GM19351 (cell line): ENCODE measurements at regions not wholly inside any gene's neighbourhood (a gene's known extent, or its start where the extent isn't known, plus 50 kb on each side); places are given as distances from the start of the nearest gene placed in this dataset.
"Not testable (repeated sequence)": the region's sequence is repeated elsewhere in the genome, so short reads cannot be mapped to it uniquely, and the experiment has no call there.

Source experiments
- ATAC-seq: cut with Tn5 transposase; IDR thresholded peaks from one replicate; pipeline ENCODE4 v1.9.1; 2021; ENCODE audit warnings: mild to moderate bottlenecking, moderate library complexity; ENCODE audit not compliant: unreplicated experiment

- no peak for ATAC-seq
These were observed 999.1 kb upstream of the ATXN8OS start for GRCh38 chr13:69108486-69108885.

- no peak for ATAC-seq
These were observed 1000.2 kb upstream of the ATXN8OS start for GRCh38 chr13:69107436-69107835.

DNA sequence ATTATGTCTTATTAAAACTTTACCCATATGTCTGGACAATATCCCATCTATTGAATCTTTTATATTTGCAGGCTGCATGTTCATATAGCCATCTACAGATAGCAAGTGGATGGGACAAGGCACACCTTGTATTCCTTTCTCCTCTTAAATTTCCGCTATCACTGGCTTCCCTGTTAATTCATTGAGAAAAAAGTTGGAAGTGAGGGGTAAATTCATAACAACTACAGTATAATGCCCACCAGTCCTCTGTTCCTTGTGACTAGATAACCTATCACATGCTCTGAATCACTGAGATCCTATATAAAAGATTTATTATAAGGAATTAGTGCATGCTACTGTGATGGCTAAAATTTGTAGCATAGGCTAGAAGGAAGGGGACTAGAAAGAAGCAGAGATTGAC is 1005.8 kb upstream of the ATXN8OS start:
- no peak for ATAC-seq

- ATAC-seq = no peak
These were observed 1013.1 kb upstream of the ATXN8OS start for GRCh38 chr13:69094485-69094884.

- no peak for ATAC-seq
These were observed 1014.9 kb upstream of the ATXN8OS start for GRCh38 chr13:69092615-69093322.

GRCh38 chr13:69077267-69077666 is 1030.4 kb upstream of the ATXN8OS start:
- no peak for ATAC-seq

DNA sequence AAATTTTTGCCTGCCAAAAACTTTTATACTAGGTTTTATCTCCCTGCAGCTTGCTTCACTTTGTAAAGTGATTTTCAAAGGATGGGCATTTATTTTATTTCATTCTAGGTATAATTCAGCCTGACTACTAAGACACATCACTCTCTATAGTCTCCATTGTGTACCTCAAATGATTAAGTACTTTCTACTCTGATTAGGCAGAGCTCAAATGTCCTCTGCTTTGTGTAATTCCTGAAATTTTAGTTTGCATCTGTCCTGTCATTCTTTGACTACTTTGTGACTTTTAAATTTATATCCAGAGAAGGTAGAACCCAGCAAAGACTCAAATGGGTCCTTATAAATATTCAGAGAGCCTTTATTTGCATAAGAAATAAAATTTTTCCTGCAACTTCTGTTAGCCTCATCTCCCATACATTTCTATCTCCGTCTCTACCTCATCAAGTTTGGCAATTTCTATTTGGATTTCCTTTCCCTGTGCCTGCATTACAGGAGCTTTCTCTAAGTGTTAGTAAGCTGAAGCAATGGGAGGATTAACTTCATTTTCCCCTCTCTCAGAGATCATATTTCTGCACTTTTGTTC is 1038.0 kb upstream of the ATXN8OS start:
- no peak for ATAC-seq

DNA sequence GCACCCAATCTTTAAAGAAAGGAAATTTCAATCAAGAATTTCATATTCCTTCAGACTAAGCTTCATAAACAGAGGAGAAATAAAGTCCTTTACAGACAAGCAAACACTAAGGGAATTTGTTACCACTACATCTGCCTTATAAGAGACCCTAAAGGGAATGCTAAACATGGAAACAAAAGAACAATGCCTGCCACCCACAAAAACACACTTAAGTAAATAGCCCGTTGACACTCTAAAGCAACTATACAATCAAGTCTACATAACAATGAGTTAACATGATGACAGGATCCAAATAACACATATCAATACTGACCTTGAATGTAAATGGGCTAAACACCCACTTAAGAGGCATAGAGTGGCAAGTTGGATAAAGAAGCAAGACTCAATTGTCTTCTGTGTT is 1056.9 kb upstream of the ATXN8OS start:
- ATAC-seq = no peak

GRCh38 chr13:69044629-69045028 is 1063.0 kb upstream of the ATXN8OS start:
- no peak for ATAC-seq

DNA sequence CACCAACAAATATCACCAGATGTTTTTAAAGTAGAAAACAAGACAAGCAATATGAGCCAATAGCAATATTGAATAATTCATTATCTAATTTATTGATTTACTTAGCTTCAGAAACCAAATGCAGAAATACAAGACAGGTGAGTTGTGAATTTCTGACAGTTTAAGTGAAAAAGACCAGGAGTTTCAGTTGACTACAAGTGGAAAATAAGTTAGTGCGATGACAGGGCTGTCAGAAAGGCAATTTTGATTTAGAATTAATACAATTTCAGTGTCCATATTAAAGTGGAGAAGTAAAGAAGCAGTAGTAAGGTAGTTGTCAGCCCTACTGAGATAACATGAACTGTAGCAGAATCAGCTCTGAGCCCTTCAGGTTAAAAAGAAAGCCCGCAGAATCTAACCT is 1066.7 kb upstream of the ATXN8OS start:
- ATAC-seq = no peak

GRCh38 chr13:69035771-69036170 is 1071.9 kb upstream of the ATXN8OS start:
- no peak for ATAC-seq

DNA sequence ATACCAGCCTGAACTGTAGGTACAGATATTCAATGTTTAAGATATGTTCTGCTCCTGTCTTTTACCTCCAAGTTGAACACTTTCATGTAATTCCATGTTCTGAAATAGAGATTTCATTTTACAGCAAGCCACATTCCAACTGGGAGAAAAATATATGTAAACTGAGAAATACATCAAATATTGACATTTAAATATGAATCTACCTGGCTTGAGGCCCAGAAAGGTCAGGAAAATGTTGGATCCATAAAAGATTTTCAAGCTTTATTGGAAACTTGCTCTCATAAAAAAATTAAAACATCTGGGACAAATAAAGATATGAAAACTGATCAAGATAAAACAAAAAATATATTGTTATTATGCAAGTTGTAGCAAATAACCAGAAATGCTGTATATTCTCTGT is 1078.7 kb upstream of the ATXN8OS start:
- no peak for ATAC-seq

GRCh38 chr13:69020120-69020519 is 1087.5 kb upstream of the ATXN8OS start:
- no peak for ATAC-seq

DNA sequence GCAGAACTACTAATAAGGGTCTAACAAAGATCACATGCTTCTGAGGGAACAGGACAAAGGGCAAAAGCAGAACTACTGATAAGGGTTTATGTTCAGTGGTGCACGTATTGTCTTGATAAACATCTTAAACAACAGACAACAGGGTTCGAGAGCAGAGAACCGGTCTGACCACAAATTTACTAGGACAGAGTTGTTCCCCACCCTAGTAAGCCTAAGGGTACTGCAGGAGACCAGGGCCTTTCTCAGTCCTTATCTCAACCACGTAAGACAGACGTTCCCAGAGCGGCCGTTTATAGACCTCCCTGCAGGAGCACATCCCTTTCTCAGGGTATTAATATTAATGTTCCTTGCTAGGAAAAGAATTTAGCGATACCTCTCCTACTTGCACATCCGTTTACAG is 1089.5 kb upstream of the ATXN8OS start:
- not testable (repeated sequence) for ATAC-seq

DNA sequence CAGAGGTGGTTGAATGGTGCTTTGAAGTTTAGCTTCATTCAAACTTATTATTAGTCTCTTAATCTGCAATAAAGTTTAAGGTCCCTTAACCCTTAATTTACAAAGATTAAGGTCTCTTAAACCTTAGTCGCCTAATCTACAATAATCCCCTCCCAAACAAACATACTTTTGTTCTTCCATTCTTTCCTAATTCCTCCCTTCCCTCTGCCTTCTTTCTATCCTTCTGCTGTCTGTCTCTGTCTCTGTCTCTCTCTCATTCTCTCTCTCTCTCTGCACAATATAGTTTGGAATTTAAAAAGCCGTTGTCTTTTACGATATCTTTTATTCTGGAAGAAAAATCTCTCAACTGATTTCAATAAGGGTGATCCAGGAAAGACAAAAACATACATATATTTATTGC is 1096.8 kb upstream of the ATXN8OS start:
- ATAC-seq = no peak

DNA sequence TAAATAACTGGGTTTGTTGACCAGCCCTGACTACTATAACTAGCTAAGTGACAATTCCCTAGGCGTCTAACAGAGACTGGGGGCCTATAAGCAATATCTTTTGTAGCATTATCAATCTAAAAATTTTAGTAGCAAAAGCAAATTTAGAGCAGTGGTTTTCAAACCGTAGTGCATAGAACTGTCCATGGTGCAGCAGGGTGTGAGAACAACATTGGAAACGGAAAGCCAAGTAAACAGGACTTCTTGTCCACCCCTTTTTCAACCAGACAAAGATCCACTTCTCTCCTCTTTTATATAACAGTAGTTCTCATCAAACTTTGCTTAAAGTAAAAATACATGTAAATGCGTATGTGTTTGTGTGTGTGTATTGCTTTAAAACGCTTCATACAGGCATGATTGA is 1099.1 kb upstream of the ATXN8OS start:
- ATAC-seq = no peak

DNA sequence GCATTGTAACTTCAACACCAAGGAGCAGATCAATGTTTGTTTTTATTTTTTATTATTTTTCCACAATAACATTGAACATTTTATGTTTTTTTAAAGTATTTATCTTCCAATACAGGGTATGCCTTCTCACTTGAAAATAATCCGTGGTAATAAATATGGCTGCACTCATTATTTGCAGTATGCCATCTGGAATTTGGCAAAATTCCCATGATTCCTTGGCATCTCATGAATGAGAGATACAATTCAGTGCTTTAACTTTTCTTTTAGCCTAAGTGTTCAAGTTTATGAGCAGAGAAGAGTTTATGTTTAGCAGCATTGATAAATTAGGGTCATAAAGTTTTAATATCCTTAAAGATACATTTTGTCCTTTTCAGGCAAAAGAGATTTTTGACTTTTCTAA is 1109.6 kb upstream of the ATXN8OS start:
- no peak for ATAC-seq

- ATAC-seq = no peak
These were observed 1111.0 kb upstream of the ATXN8OS start for GRCh38 chr13:68996668-68997025.

DNA sequence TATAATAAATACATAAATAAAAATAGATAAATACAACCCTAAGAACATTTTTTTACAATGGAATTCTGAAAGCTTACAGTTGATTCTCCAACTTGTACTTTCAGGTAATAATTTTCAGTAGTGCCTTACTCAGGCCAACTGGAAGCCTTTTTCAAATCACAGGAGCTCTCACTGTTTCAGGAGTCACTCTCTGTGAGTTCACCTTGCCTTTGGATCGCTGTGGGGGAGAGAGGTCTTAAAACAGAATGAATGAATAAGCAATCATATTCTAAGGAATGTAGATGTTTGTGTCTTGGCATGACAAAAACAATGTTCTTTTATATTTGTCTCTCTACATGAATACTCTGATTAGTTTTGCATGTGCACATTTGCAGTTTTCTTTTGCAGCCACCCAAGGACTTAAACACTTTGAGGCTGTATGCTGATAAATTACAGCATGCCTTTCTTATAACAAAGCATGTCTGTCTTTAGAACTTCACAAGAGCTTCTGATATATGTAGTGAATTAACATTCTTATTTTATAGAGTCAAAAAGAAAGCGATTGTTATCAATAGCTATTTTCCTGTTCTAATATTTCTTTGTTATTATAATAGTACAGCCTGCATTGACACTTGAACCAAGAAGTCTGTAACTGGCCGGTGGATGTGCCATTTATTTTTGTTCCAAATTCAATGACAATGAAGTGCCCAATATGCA is 1111.5 kb upstream of the ATXN8OS start:
- ATAC-seq = no peak

GRCh38 chr13:68993154-68993553 is 1114.5 kb upstream of the ATXN8OS start:
- no peak for ATAC-seq

DNA sequence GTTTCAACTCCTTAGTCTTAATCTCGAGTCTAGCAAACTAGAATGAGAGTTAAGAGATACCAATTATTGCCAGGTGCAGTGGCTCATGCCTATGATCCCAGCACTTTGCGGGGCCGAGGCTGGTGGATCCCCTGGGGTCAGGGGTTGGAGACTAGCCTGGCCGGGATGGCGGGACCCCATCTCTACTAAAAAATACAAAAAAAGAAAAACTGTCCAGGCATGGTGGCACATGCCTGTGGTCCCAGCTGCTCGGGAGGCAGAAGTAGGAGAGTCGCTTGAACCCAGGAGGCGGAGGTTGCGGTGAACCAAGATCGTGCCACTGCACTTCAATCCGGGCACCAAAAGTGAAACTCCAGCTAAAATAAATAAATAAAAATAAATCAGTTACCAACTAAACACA is 1119.5 kb upstream of the ATXN8OS start:
- no peak for ATAC-seq

DNA sequence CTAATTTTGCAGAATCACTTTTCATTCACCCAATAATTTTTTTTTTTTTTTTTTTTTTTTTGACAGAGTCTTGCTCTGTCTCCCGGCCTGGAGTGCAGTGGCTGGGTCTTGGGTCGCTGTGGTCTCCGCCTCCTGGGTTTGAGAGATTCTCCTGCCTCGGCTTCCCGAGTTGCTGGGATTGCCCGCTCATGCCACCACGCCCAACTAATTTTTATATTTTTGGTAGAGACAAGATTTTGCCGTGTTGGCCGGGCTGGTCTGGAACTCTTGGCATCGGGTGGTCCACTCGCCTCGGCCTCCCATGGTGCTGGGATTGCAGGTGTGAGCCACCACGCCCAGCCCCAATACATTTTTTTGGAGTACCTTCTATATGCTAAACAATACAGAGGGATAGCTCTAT is 1120.0 kb upstream of the ATXN8OS start:
- ATAC-seq = no peak
